Naive B cell (primary cell): ENCODE measurements at regions not wholly inside any gene's neighbourhood (a gene's known extent, or its start where the extent isn't known, plus 50 kb on each side); places are given as distances from the start of the nearest gene placed in this dataset.

Experiments
- ATAC-seq, 2 donors: fragments of 150-1000 bp; cut with Tn5 transposase; 2 replicates each; pipeline ENCODE4 v1.10.0; 2021; ENCODE audit warnings: low read depth in 2 of 2, mild to moderate bottlenecking in 2 of 2, moderate library complexity in 2 of 2
- DNase-seq: peaks from one replicate; pipeline ENCODE4 v3.0.0; 2022
- H3K27ac Mint-ChIP-seq, 6 donors: one replicate each; pipeline ENCODE4 v1.8.0; 2020 to 2022; ENCODE audit warnings: mild to moderate bottlenecking in 6 of 6, mixed read lengths in 6 of 6, moderate library complexity in 5 of 6, inconsistent platforms in 2 of 6
- H3K27me3 Mint-ChIP-seq, 3 donors: one replicate each; pipeline ENCODE4 v1.8.0; 2021 to 2022; ENCODE audit warnings: mixed read lengths in 3 of 3, mild to moderate bottlenecking in 1 of 3
- H3K36me3 Mint-ChIP-seq, 2 donors: one replicate each; pipeline ENCODE4 v1.8.0; 2020 to 2022; ENCODE audit warnings: mixed read lengths in 2 of 2, inconsistent platforms in 1 of 2, mild to moderate bottlenecking in 1 of 2
- H3K4me1 Mint-ChIP-seq, 3 donors: one replicate each; pipeline ENCODE4 v1.8.0; 2020 to 2022; ENCODE audit warnings: mixed read lengths in 3 of 3, inconsistent platforms in 1 of 3, mild to moderate bottlenecking in 1 of 3, moderate library complexity in 1 of 3
- H3K4me3 Mint-ChIP-seq, 8 donors: one replicate each; pipeline ENCODE4 v1.8.0; 2020 to 2022; ENCODE audit warnings: mild to moderate bottlenecking in 8 of 8, mixed read lengths in 8 of 8, moderate library complexity in 8 of 8, inconsistent platforms in 2 of 8
- H3K9me3 Mint-ChIP-seq, 7 donors: one replicate each; pipeline ENCODE4 v1.8.0; 2020 to 2022; ENCODE audit warnings: mixed read lengths in 7 of 7, mild to moderate bottlenecking in 5 of 7, inconsistent platforms in 2 of 7, moderate library complexity in 1 of 7

- no peak overlapping the region for H3K27ac Mint-ChIP-seq
- DNase-seq (no peak), ATAC-seq (no peak)
- peaks cover 0 to 2% (median 0%) of the 10 kb centered on the region in 7 donors for H3K9me3 Mint-ChIP-seq
- no peak overlapping the region for H3K4me3 Mint-ChIP-seq
- H3K36me3 Mint-ChIP-seq, result no peaks in the 10 kb centered on the region
- H3K4me1 Mint-ChIP-seq, result no peaks in the 10 kb centered on the region
- H3K27me3 Mint-ChIP-seq, result no peaks in the 10 kb centered on the region
Measured at GRCh38 chr6:140931581-140931980, 1201.1 kb upstream of the GJE1 start.

DNA sequence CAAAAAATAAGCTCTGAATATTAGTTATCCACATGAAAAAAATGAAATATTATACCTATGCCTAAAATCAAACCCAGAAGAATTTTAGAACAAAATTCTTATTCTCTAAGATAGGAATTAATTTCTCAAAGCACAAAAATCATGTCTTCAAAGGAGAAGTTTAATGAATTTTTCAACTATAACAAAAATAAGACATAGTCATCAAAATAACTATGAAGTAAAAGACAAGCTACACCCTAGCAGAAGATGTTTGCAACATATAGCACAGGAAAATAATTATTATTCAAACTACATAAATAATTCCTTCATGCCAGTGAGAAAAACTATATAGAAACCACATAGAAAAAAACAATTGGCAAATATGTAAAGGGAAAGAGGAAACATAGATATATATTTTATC, 1203.6 kb upstream of the GJE1 start:
- H3K27ac Mint-ChIP-seq, result no peak overlapping the region
- H3K4me3 Mint-ChIP-seq, result no peak overlapping the region
- H3K36me3 Mint-ChIP-seq, result no peaks in the 10 kb centered on the region
- no peaks in the 10 kb centered on the region for H3K27me3 Mint-ChIP-seq
- no peaks in the 10 kb centered on the region for H3K9me3 Mint-ChIP-seq
- no peak for DNase-seq
- H3K4me1 Mint-ChIP-seq, result no peaks in the 10 kb centered on the region
- ATAC-seq, result no peak

GRCh38 chr6:140923048-140923447, 1209.7 kb upstream of the GJE1 start:
- no peaks in the 10 kb centered on the region for H3K9me3 Mint-ChIP-seq
- H3K4me3 Mint-ChIP-seq, result no peak overlapping the region
- DNase-seq (no peak), ATAC-seq (no peak)
- no peaks in the 10 kb centered on the region for H3K36me3 Mint-ChIP-seq
- no peak overlapping the region for H3K27ac Mint-ChIP-seq
- no peaks in the 10 kb centered on the region for H3K4me1 Mint-ChIP-seq
- no peaks in the 10 kb centered on the region for H3K27me3 Mint-ChIP-seq

GRCh38 chr6:140921366-140922226, 1211.1 kb upstream of the GJE1 start:
- H3K36me3 Mint-ChIP-seq, result no peaks in the 10 kb centered on the region
- no peak for ATAC-seq
- H3K4me3 Mint-ChIP-seq, result no peak overlapping the region
- H3K27me3 Mint-ChIP-seq, result no peaks in the 10 kb centered on the region
- no peaks in the 10 kb centered on the region for H3K4me1 Mint-ChIP-seq
- H3K27ac Mint-ChIP-seq, result no peak overlapping the region
- no peaks in the 10 kb centered on the region for H3K9me3 Mint-ChIP-seq
- no peak for DNase-seq

- Mint-ChIP-seq H3K27ac (no peak overlapping the region), H3K4me1 (no peaks in the 10 kb centered on the region), H3K27me3 (no peaks in the 10 kb centered on the region), H3K9me3 (no peaks in the 10 kb centered on the region), H3K4me3 (no peak overlapping the region), H3K36me3 (no peaks in the 10 kb centered on the region)
- ATAC-seq (no peak), DNase-seq (no peak)
Measured at GRCh38 chr6:140917911-140918310, 1214.8 kb upstream of the GJE1 start.

- H3K9me3 Mint-ChIP-seq, result no peaks in the 10 kb centered on the region
- no peak overlapping the region for H3K4me3 Mint-ChIP-seq
- H3K27ac Mint-ChIP-seq, result no peak overlapping the region
- H3K36me3 Mint-ChIP-seq, result no peaks in the 10 kb centered on the region
- H3K27me3 Mint-ChIP-seq, result no peaks in the 10 kb centered on the region
- H3K4me1 Mint-ChIP-seq, result no peaks in the 10 kb centered on the region
- ATAC-seq, result no peak
- no peak for DNase-seq
Measured at GRCh38 chr6:140915551-140915950, 1217.2 kb upstream of the GJE1 start.

GRCh38 chr6:140915103-140915502, 1217.6 kb upstream of the GJE1 start:
- H3K27ac Mint-ChIP-seq, result no peak overlapping the region
- ATAC-seq (no peak), DNase-seq (no peak)

GRCh38 chr6:140912686-140913085, 1220.0 kb upstream of the GJE1 start:
- H3K27me3 Mint-ChIP-seq, result no peaks in the 10 kb centered on the region

More at GRCh38 chr6:140915103-140915502, 1217.6 kb upstream of the GJE1 start:
- Mint-ChIP-seq H3K36me3 (no peaks in the 10 kb centered on the region), H3K4me1 (no peaks in the 10 kb centered on the region), H3K4me3 (no peak overlapping the region), H3K27me3 (no peaks in the 10 kb centered on the region), H3K9me3 (no peaks in the 10 kb centered on the region)

GRCh38 chr6:140909625-140910024, 1223.1 kb upstream of the GJE1 start:
- no peaks in the 10 kb centered on the region for H3K27me3 Mint-ChIP-seq
- ATAC-seq (no peak), DNase-seq (no peak)
- H3K4me1 Mint-ChIP-seq, result no peaks in the 10 kb centered on the region
- no peak overlapping the region for H3K4me3 Mint-ChIP-seq
- H3K9me3 Mint-ChIP-seq, result no peaks in the 10 kb centered on the region
- H3K27ac Mint-ChIP-seq, result no peak overlapping the region
- H3K36me3 Mint-ChIP-seq, result no peaks in the 10 kb centered on the region

More at GRCh38 chr6:140912686-140913085, 1220.0 kb upstream of the GJE1 start:
- H3K4me3 Mint-ChIP-seq, result no peak overlapping the region
- DNase-seq (no peak), ATAC-seq (no peak)
- H3K4me1 Mint-ChIP-seq, result no peaks in the 10 kb centered on the region
- H3K36me3 Mint-ChIP-seq, result no peaks in the 10 kb centered on the region
- no peaks in the 10 kb centered on the region for H3K9me3 Mint-ChIP-seq
- no peak overlapping the region for H3K27ac Mint-ChIP-seq

DNA sequence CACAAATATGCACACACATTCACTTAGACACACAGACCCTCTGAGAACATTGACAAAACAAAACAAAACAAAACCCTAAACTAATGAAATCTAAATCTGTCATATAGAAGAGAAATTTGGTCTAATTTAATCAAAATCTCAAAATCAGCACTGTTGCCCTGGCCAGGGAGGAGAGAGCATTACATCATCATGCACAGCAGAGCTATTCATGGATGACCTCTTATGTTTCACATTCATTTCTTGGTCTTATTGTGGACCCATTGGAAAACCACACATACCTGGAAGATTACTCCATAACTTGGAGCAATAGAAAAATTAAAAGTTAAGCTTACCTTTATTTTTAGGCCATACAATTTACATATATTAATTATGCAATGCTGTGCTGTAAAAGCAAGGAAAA, 1223.6 kb upstream of the GJE1 start:
- Mint-ChIP-seq H3K4me1 (no peaks in the 10 kb centered on the region), H3K9me3 (no peaks in the 10 kb centered on the region), H3K36me3 (no peaks in the 10 kb centered on the region), H3K4me3 (no peak overlapping the region), H3K27ac (no peak overlapping the region), H3K27me3 (no peaks in the 10 kb centered on the region)
- DNase-seq (no peak), ATAC-seq (no peak)

DNA sequence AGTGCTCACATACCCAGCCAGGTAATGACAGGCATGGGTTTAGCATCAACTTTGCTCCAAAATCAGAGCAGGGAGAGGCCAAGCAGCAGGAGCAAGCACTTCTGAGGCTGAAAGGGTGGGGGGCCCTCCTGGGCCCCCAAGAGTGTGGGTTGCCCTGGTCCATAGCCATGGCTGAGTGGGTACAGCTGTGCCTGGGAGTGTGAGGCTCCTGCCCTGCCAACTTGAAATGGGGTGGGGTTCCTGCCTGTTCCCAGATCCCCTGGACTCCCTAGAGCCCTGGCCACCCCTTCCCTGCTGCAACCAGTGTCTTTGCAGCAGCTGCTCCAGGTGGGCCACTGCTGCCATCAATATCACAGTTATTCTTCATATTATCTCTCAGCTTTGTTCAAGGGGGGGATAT, 1224.2 kb upstream of the GJE1 start:
- ATAC-seq (no peak), DNase-seq (no peak)
- no peaks in the 10 kb centered on the region for H3K27me3 Mint-ChIP-seq
- H3K36me3 Mint-ChIP-seq, result no peaks in the 10 kb centered on the region
- H3K4me3 Mint-ChIP-seq, result no peak overlapping the region
- H3K4me1 Mint-ChIP-seq, result no peaks in the 10 kb centered on the region
- H3K9me3 Mint-ChIP-seq, result no peaks in the 10 kb centered on the region
- peak overlapping the region in 1 of 6 donors; percentile 7 for H3K27ac Mint-ChIP-seq

DNA sequence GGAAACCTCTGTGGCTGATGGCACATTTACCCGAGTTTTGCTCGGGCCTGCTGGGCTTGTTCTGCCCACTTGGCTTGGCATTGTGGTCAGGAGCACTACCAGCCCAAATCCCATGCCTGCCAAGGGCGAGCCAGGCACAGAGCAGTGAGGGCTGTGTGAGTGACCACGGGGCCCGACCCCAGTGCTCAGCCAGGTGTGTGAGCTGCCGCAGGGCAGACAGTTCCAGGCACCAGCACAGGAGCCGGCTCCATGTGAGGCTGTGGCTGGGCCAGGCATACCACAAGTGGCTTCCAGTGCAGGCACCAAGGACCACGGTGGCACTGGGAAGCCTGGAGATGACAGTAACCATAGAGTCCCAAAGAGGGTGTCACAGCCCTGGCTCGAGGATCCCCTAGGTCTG, 1225.5 kb upstream of the GJE1 start:
- H3K4me1 Mint-ChIP-seq, result no peaks in the 10 kb centered on the region
- no peak for ATAC-seq
- no peak overlapping the region for H3K4me3 Mint-ChIP-seq
- no peaks in the 10 kb centered on the region for H3K27me3 Mint-ChIP-seq
- no peak overlapping the region for H3K27ac Mint-ChIP-seq
- no peak for DNase-seq
- peaks cover 0 to 4% (median 0%) of the 10 kb centered on the region in 7 donors for H3K9me3 Mint-ChIP-seq
- no peaks in the 10 kb centered on the region for H3K36me3 Mint-ChIP-seq

DNA sequence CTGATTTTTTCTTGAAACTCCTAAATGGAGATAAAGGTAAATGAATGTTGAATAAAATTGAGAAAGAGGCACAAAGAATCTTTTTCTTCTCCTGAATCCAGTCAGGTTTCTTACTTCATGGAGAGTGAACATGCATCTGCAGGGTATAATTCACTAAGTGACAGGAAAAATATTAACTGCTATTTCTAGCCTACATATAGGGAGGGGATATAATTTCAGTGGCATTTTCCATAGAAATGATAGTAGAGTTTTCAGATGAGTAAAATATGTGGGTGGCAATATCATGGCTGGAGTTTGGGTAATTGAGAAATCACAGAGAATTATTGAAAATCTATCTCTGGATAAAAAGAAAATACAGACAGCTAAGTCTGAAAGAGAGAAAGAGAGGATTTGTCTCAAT, 1227.0 kb upstream of the GJE1 start:
- no peak overlapping the region for H3K27ac Mint-ChIP-seq
- no peak for ATAC-seq
- no peak overlapping the region for H3K4me3 Mint-ChIP-seq
- no peak for DNase-seq
- no peaks in the 10 kb centered on the region for H3K36me3 Mint-ChIP-seq
- H3K4me1 Mint-ChIP-seq, result no peaks in the 10 kb centered on the region
- H3K27me3 Mint-ChIP-seq, result no peaks in the 10 kb centered on the region
- H3K9me3 Mint-ChIP-seq, result peaks cover 5 to 15% (median 10%) of the 10 kb centered on the region in 7 donors

- ATAC-seq, result no peak
- no peak overlapping the region for H3K4me3 Mint-ChIP-seq
- H3K27ac Mint-ChIP-seq, result no peak overlapping the region
- H3K9me3 Mint-ChIP-seq, result peaks cover 9 to 21% (median 10%) of the 10 kb centered on the region in 7 donors
- no peaks in the 10 kb centered on the region for H3K36me3 Mint-ChIP-seq
- H3K27me3 Mint-ChIP-seq, result no peaks in the 10 kb centered on the region
- no peak for DNase-seq
- no peaks in the 10 kb centered on the region for H3K4me1 Mint-ChIP-seq
Measured at GRCh38 chr6:140905050-140905449, 1227.7 kb upstream of the GJE1 start.
